GM19468 (cell line): ENCODE measurements at regions not wholly inside any gene's neighbourhood (a gene's known extent, or its start where the extent isn't known, plus 50 kb on each side); places are given as distances from the start of the nearest gene placed in this dataset.

Source experiments
- ATAC-seq: cut with Tn5 transposase; IDR thresholded peaks from one replicate; pipeline ENCODE4 v1.9.1; 2021; ENCODE audit warnings: mild to moderate bottlenecking, moderate library complexity, moderate number of reproducible peaks; ENCODE audit not compliant: unreplicated experiment; ENCODE audit errors: extremely low read depth

- no peak for ATAC-seq
These were observed 135.2 kb upstream of the CTNNB1 start for GRCh38 chr3:41064070-41064469.

- no peak for ATAC-seq
These were observed 134.8 kb upstream of the CTNNB1 start for GRCh38 chr3:41064526-41064925.

GRCh38 chr3:41065340-41065739 lies 134.0 kb upstream of the CTNNB1 start:
- no peak for ATAC-seq

- no peak for ATAC-seq
These were observed 126.1 kb upstream of the CTNNB1 start for GRCh38 chr3:41073190-41073589.

GRCh38 chr3:41075975-41076374 lies 123.3 kb upstream of the CTNNB1 start:
- ATAC-seq: no peak

GRCh38 chr3:41076399-41076798 lies 122.9 kb upstream of the CTNNB1 start:
- no peak for ATAC-seq

GRCh38 chr3:41080141-41080540 lies 119.2 kb upstream of the CTNNB1 start:
- no peak for ATAC-seq

GRCh38 chr3:41088882-41089281 lies 110.4 kb upstream of the CTNNB1 start:
- ATAC-seq: no peak

GRCh38 chr3:41089566-41089965 lies 109.7 kb upstream of the CTNNB1 start:
- no peak for ATAC-seq

GRCh38 chr3:41092844-41093243 lies 106.5 kb upstream of the CTNNB1 start:
- no peak for ATAC-seq

GRCh38 chr3:41093476-41093875 lies 105.8 kb upstream of the CTNNB1 start:
- ATAC-seq: no peak

GRCh38 chr3:41094351-41094750 lies 105.0 kb upstream of the CTNNB1 start:
- no peak for ATAC-seq

GRCh38 chr3:41095702-41096101 lies 103.6 kb upstream of the CTNNB1 start:
- no peak for ATAC-seq

GRCh38 chr3:41097896-41098496 lies 101.3 kb upstream of the CTNNB1 start:
- ATAC-seq: no peak

- no peak for ATAC-seq
These were observed 98.1 kb upstream of the CTNNB1 start for GRCh38 chr3:41101231-41101630.

GRCh38 chr3:41102053-41102556 lies 97.2 kb upstream of the CTNNB1 start:
- ATAC-seq: no peak

GRCh38 chr3:41102750-41103149 lies 96.6 kb upstream of the CTNNB1 start:
- no peak for ATAC-seq

GRCh38 chr3:41103200-41103599 lies 96.1 kb upstream of the CTNNB1 start:
- no peak for ATAC-seq

- ATAC-seq: no peak
These were observed 95.2 kb upstream of the CTNNB1 start for GRCh38 chr3:41104147-41104546.

- no peak for ATAC-seq
These were observed 92.6 kb upstream of the CTNNB1 start for GRCh38 chr3:41106691-41107090.

GRCh38 chr3:41111011-41111410 lies 88.3 kb upstream of the CTNNB1 start:
- no peak for ATAC-seq

- ATAC-seq: no peak
These were observed 86.8 kb upstream of the CTNNB1 start for GRCh38 chr3:41112466-41112865.
